ENCODE measurements at regions not wholly inside any gene's neighbourhood (a gene's known extent, or its start where the extent isn't known, plus 50 kb on each side); places are given as distances from the start of the nearest gene placed in this dataset.

GRCh38 chr22:49116021-49116420 lies 711.7 kb downstream of the BRD1 start:
- no peak for ATAC-seq

GRCh38 chr22:49115197-49115596 lies 712.5 kb downstream of the BRD1 start:
- no peak for ATAC-seq

GRCh38 chr22:49113758-49114157 lies 713.9 kb downstream of the BRD1 start:
- no peak for ATAC-seq

- peak in 1 of 2 donors; percentile 17 for ATAC-seq
Measured at GRCh38 chr22:49112661-49113626, 714.7 kb downstream of the BRD1 start.

GRCh38 chr22:49112176-49112575 lies 715.5 kb downstream of the BRD1 start:
- no peak for ATAC-seq

- no peak for ATAC-seq
Measured at GRCh38 chr22:49111085-49111484, 716.6 kb downstream of the BRD1 start.

- ATAC-seq, result no peak
Measured at GRCh38 chr22:49108636-49109315, 718.9 kb downstream of the BRD1 start.

- ATAC-seq, result no peak
Measured at GRCh38 chr22:49107961-49108530, 719.6 kb downstream of the BRD1 start.

- no peak for ATAC-seq
Measured at GRCh38 chr22:49107561-49107960, 720.1 kb downstream of the BRD1 start.

GRCh38 chr22:49106842-49107152 lies 720.9 kb downstream of the BRD1 start:
- no peak for ATAC-seq

- ATAC-seq, result no peak
Measured at GRCh38 chr22:49106096-49106841, 721.4 kb downstream of the BRD1 start.

- ATAC-seq, result no peak
Measured at GRCh38 chr22:49104434-49104833, 723.2 kb downstream of the BRD1 start.

GRCh38 chr22:49103314-49104059 lies 724.2 kb downstream of the BRD1 start:
- ATAC-seq, result no peak

GRCh38 chr22:49102367-49102766 lies 725.3 kb downstream of the BRD1 start:
- no peak for ATAC-seq

- no peak for ATAC-seq
Measured at GRCh38 chr22:49101873-49102272, 725.8 kb downstream of the BRD1 start.

GRCh38 chr22:49101225-49101624 lies 726.4 kb downstream of the BRD1 start:
- ATAC-seq, result no peak

GRCh38 chr22:49100773-49101172 lies 726.9 kb downstream of the BRD1 start:
- no peak for ATAC-seq

GRCh38 chr22:49100316-49100715 lies 727.4 kb downstream of the BRD1 start:
- no peak for ATAC-seq

- ATAC-seq, result no peak
Measured at GRCh38 chr22:49099496-49100124, 728.1 kb downstream of the BRD1 start.

GRCh38 chr22:49099089-49099488 lies 728.6 kb downstream of the BRD1 start:
- no peak for ATAC-seq

- ATAC-seq, result no peak
Measured at GRCh38 chr22:49097966-49098365, 729.7 kb downstream of the BRD1 start.

All from activated CD4-positive, CD25-positive, alpha-beta regulatory T cell treated with anti-CD3 and anti-CD28 coated beads, Interleukin-2, amount 50 U/mL, for 24 hours (primary cell).